Colon (tissue), 2 donors: ENCODE measurements at regions not wholly inside any gene's neighbourhood (a gene's known extent, or its start where the extent isn't known, plus 50 kb on each side); places are given as distances from the start of the nearest gene placed in this dataset.
A peak's percentile ranks its signal among the peaks of the same experiment; 100 is the strongest.

Experiments used
- FAIRE-seq: peaks from 2 replicates; lab custom pipeline; 2012; peaks lifted over from hg19 to GRCh38; lab: Jason Lieb, UNC
- donor health status: control.
- donor health status: control.

- FAIRE-seq = no peak
Observed at GRCh38 chr14:98711453-98711852, 560.5 kb downstream of the BCL11B start.

- no peak for FAIRE-seq
Observed at GRCh38 chr14:98714626-98715425, 557.2 kb downstream of the BCL11B start.

GRCh38 chr14:98716133-98716532, 555.9 kb downstream of the BCL11B start:
- FAIRE-seq = no peak

- no peak for FAIRE-seq
Observed at GRCh38 chr14:98721061-98721460, 550.9 kb downstream of the BCL11B start.

- no peak for FAIRE-seq
Observed at GRCh38 chr14:98724734-98725133, 547.3 kb downstream of the BCL11B start.

- FAIRE-seq = no peak
Observed at GRCh38 chr14:98725191-98725590, 546.8 kb downstream of the BCL11B start.

- FAIRE-seq = no peak
Observed at GRCh38 chr14:98725676-98726075, 546.3 kb downstream of the BCL11B start.

GRCh38 chr14:98726585-98727405, 545.2 kb downstream of the BCL11B start:
- no peak for FAIRE-seq

- FAIRE-seq = no peak
Observed at GRCh38 chr14:98728024-98728423, 544.0 kb downstream of the BCL11B start.

- no peak for FAIRE-seq
Observed at GRCh38 chr14:98728836-98729235, 543.2 kb downstream of the BCL11B start.

GRCh38 chr14:98731286-98731685, 540.7 kb downstream of the BCL11B start:
- no peak for FAIRE-seq

GRCh38 chr14:98731701-98732100, 540.3 kb downstream of the BCL11B start:
- no peak for FAIRE-seq

- FAIRE-seq = no peak
Observed at GRCh38 chr14:98733536-98733935, 538.5 kb downstream of the BCL11B start.

- FAIRE-seq = no peak
Observed at GRCh38 chr14:98736701-98737338, 535.2 kb downstream of the BCL11B start.

GRCh38 chr14:98741523-98741922, 530.5 kb downstream of the BCL11B start:
- no peak for FAIRE-seq

GRCh38 chr14:98742001-98742400, 530.0 kb downstream of the BCL11B start:
- no peak for FAIRE-seq

GRCh38 chr14:98743536-98743935, 528.5 kb downstream of the BCL11B start:
- no peak for FAIRE-seq

- peak; percentile 10 for FAIRE-seq
Observed at GRCh38 chr14:98748966-98749365, 523.0 kb downstream of the BCL11B start.

GRCh38 chr14:98751110-98751509, 520.9 kb downstream of the BCL11B start:
- no peak for FAIRE-seq

GRCh38 chr14:98752660-98753059, 519.3 kb downstream of the BCL11B start:
- FAIRE-seq = no peak

GRCh38 chr14:98754343-98755020, 517.5 kb downstream of the BCL11B start:
- no peak for FAIRE-seq

GRCh38 chr14:98756749-98757148, 515.2 kb downstream of the BCL11B start:
- no peak for FAIRE-seq
